SHP77 treated with DMSO at 0.1 percent for 48 hours (cell line): ENCODE measurements at regions not wholly inside any gene's neighbourhood (a gene's known extent, or its start where the extent isn't known, plus 50 kb on each side); places are given as distances from the start of the nearest gene placed in this dataset.

Experiments
- DNase-seq: peaks from one replicate; lab custom pipeline; 2025; lab: John Stamatoyannopoulos, UW

DNA sequence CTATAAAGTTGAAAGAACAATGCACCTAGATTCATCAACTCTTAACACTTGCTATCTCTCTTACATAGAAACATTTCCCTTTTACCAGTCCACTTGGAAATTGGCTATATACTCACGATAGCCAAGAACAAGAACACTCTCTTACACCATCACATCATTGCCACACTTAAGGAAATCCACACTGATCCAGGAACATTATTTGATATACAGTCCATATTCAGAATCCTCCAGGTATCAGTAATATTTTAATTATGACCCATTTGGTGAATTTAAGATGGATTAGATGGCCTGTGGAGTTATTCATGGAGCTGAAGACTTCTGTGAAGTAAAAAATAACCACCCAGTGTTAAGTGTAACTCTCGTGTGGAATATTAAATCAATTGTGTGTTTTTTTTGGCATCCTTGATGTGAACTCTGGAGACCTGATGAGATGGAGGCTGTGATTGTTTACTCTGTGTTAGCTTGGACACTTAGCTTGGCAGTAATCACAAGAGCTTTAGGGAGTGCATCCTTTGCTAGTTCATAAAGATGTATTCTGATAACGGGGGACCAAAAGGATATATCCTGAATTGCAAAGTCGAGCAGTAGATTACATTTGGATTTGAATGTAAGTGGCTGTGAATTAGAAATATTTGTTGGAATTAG lies 52.0 kb upstream of the ABL1 start:
- DNase-seq: no peak

DNA sequence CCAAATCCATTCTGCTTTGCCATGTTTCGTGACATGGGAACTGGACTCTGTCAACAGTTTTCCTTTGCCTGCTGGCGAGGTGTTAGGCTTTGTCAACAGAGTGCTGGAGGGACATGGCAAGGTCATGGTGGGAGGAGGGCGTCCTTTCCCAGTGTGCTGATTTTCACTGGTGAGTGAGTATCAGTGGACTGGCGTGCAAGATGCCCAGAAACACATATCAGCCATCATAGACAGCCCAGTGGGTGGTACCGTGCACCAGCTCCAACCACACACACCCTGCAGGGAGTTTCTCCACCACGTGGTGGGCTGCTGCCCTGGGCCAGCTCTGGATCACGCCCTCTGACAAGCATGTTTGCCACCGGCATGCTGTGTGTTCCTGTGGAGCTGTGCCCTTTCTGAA lies 50.0 kb upstream of the ABL1 start:
- no peak for DNase-seq
